ENCODE measurements at regions not wholly inside any gene's neighbourhood (a gene's known extent, or its start where the extent isn't known, plus 50 kb on each side); places are given as distances from the start of the nearest gene placed in this dataset.

DNA sequence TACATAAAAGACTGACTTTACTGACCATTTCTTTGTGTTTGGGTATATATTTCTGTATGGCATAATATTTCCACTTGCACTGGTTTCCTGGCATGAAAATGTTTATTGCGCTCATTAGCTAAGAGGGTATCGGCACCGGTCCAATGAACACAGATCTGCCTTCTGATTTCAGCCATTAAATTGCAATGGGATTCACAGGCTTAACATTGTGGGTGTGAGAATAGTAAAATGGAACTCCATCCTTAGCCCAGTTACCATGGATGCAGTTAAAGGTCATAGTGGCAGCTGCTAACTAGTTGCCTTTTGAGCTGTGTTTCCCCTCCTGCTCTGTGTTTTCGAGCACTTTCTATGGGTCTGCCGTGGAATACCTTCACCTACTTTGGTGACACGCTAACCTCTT lies 352.6 kb upstream of the POU3F3 start:
- DNase-seq (ENCODE audit: insufficient read length, low spot score, missing footprints), result no peak
- no peaks in the 10 kb centered on the region for H3K79me2 ChIP-seq (ENCODE audit: insufficient read depth, low read length)
- H3K4me1 ChIP-seq (ENCODE audit: insufficient read depth, low read length), result no peaks in the 10 kb centered on the region
- H3K4me3 ChIP-seq (ENCODE audit: insufficient read depth, low read length), result no peak overlapping the region
- H3K4me2 ChIP-seq (ENCODE audit: insufficient read depth, low read length), result no peak overlapping the region
- H3K27me3 ChIP-seq (ENCODE audit: insufficient read depth, low read length), result no peaks in the 10 kb centered on the region
- no peaks in the 10 kb centered on the region for H4K20me1 ChIP-seq (ENCODE audit: insufficient read depth, low read length)
- H3K9me3 ChIP-seq (ENCODE audit: low read depth, low read length), result peaks cover 2% of the 10 kb centered on the region
- TF ChIP-seq, protein P1, sequence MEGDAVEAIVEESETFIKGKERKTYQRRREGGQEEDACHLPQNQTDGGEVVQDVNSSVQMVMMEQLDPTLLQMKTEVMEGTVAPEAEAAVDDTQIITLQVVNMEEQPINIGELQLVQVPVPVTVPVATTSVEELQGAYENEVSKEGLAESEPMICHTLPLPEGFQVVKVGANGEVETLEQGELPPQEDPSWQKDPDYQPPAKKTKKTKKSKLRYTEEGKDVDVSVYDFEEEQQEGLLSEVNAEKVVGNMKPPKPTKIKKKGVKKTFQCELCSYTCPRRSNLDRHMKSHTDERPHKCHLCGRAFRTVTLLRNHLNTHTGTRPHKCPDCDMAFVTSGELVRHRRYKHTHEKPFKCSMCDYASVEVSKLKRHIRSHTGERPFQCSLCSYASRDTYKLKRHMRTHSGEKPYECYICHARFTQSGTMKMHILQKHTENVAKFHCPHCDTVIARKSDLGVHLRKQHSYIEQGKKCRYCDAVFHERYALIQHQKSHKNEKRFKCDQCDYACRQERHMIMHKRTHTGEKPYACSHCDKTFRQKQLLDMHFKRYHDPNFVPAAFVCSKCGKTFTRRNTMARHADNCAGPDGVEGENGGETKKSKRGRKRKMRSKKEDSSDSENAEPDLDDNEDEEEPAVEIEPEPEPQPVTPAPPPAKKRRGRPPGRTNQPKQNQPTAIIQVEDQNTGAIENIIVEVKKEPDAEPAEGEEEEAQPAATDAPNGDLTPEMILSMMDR (IDR thresholded peaks at IDR 0.05; ENCODE audit: extremely low read depth, low read depth, low read length), result no peak
- H3K27ac ChIP-seq (ENCODE audit: low read depth, low read length), result no peak overlapping the region
- no peaks in the 10 kb centered on the region for H3K36me3 ChIP-seq (ENCODE audit: insufficient read depth, low read length)
- H2AFZ ChIP-seq (ENCODE audit: low read length), result no peak overlapping the region

DNA sequence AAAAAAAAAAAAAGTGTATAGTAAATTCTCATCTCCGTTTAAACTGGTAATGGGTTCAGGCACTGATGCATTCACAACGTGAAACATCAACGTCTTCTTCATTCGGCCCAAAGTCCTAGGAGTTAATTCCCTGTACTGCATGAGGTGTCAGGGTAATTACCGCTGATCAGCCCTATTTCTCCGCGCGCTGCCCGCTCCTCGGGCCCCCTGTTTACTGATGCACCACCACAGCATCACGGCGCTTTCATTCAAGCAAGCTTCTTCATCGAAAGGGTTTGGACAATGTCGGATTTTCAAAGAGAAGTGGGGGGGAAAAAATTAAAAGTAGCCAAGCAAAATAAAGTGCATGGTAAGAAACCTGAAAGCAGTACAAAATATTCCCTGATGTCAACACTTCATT lies 352.0 kb upstream of the POU3F3 start:
- no peaks in the 10 kb centered on the region for H3K27me3 ChIP-seq (ENCODE audit: insufficient read depth, low read length)
- H3K9me3 ChIP-seq (ENCODE audit: low read depth, low read length), result peaks cover 2% of the 10 kb centered on the region
- H3K4me2 ChIP-seq (ENCODE audit: insufficient read depth, low read length), result no peak overlapping the region
- TF ChIP-seq, protein P1 (IDR thresholded peaks at IDR 0.05; ENCODE audit: extremely low read depth, low read depth, low read length), result no peak
- no peaks in the 10 kb centered on the region for H3K36me3 ChIP-seq (ENCODE audit: insufficient read depth, low read length)
- H2AFZ ChIP-seq (ENCODE audit: low read length), result no peak overlapping the region
- H3K4me1 ChIP-seq (ENCODE audit: insufficient read depth, low read length), result no peaks in the 10 kb centered on the region
- no peak overlapping the region for H3K27ac ChIP-seq (ENCODE audit: low read depth, low read length)
- no peaks in the 10 kb centered on the region for H4K20me1 ChIP-seq (ENCODE audit: insufficient read depth, low read length)
- no peaks in the 10 kb centered on the region for H3K79me2 ChIP-seq (ENCODE audit: insufficient read depth, low read length)
- no peak for DNase-seq (ENCODE audit: insufficient read length, low spot score, missing footprints)
- H3K4me3 ChIP-seq (ENCODE audit: insufficient read depth, low read length), result no peak overlapping the region

DNA sequence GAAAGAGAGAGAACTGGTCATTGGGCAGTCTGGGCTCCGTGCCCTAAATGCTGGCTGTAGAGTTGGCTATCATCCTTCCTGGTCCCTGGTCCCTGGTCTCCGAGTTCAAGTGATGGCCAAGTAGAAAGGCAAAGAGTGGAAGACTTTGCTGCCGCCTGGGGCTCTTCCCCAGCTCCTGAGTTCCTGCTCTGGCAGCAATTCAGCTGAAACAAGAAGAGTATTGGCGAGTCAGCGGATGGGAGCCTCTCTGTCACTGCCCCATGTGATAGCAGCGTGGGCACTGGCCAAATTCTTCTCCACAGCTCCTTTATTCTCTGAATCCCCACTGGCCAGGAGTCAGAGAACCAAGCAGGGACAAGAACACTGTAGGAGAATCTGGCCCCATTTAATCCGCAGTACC lies 351.0 kb upstream of the POU3F3 start:
- H3K36me3 ChIP-seq (ENCODE audit: insufficient read depth, low read length), result no peaks in the 10 kb centered on the region
- DNase-seq (ENCODE audit: insufficient read length, low spot score, missing footprints), result no peak
- H2AFZ ChIP-seq (ENCODE audit: low read length), result no peak overlapping the region
- H3K9me3 ChIP-seq (ENCODE audit: low read depth, low read length), result peaks cover 2% of the 10 kb centered on the region
- H3K79me2 ChIP-seq (ENCODE audit: insufficient read depth, low read length), result no peaks in the 10 kb centered on the region
- H3K27ac ChIP-seq (ENCODE audit: low read depth, low read length), result no peak overlapping the region
- H4K20me1 ChIP-seq (ENCODE audit: insufficient read depth, low read length), result no peaks in the 10 kb centered on the region
- no peaks in the 10 kb centered on the region for H3K4me1 ChIP-seq (ENCODE audit: insufficient read depth, low read length)
- TF ChIP-seq, protein P1 (IDR thresholded peaks at IDR 0.05; ENCODE audit: extremely low read depth, low read depth, low read length), result no peak
- H3K4me3 ChIP-seq (ENCODE audit: insufficient read depth, low read length), result no peak overlapping the region
- H3K4me2 ChIP-seq (ENCODE audit: insufficient read depth, low read length), result no peak overlapping the region
- no peaks in the 10 kb centered on the region for H3K27me3 ChIP-seq (ENCODE audit: insufficient read depth, low read length)

DNA sequence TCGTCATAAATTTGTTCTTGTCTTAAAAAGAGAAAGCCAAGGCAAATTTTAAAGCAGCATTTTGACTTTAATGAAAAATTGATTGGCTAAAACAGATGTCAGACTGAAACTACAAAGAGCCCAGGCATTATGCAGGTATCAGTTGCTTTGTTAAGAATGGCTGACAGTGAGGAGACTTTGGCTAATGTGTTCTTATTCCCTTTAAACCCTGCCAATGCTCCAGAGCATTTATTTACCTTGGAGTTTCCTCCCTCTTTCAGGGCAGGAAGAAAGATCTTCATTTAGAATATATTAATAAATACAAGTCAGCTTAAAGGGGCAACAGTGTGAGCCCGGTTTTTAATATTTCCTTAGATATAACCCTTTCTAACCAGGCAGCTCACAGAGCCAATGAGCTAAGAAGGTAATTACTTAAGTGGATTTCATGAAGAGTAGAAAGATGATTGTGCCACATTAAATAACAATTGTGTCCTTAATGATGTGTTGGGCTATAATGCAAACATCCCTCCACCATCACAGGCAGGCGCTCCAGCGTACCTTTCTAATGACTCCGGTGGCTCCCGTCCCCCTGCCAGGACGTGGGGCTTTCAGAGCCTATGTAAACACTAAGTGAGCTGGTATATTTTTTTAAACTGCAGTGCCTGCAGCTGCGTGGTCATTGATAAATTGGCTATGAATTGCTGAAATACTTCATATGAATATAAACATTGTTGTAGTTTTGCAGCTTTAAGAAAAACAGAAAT lies 349.4 kb upstream of the POU3F3 start:
- no peaks in the 10 kb centered on the region for H3K27me3 ChIP-seq (ENCODE audit: insufficient read depth, low read length)
- H2AFZ ChIP-seq (ENCODE audit: low read length), result no peak overlapping the region
- TF ChIP-seq, protein P1 (IDR thresholded peaks at IDR 0.05; ENCODE audit: extremely low read depth, low read depth, low read length), result no peak
- no peaks in the 10 kb centered on the region for H3K79me2 ChIP-seq (ENCODE audit: insufficient read depth, low read length)
- H3K27ac ChIP-seq (ENCODE audit: low read depth, low read length), result no peak overlapping the region
- H3K4me2 ChIP-seq (ENCODE audit: insufficient read depth, low read length), result no peak overlapping the region
- H4K20me1 ChIP-seq (ENCODE audit: insufficient read depth, low read length), result no peaks in the 10 kb centered on the region
- no peaks in the 10 kb centered on the region for H3K9me3 ChIP-seq (ENCODE audit: low read depth, low read length)
- no peak overlapping the region for H3K4me3 ChIP-seq (ENCODE audit: insufficient read depth, low read length)
- H3K36me3 ChIP-seq (ENCODE audit: insufficient read depth, low read length), result no peaks in the 10 kb centered on the region
- no peak for DNase-seq (ENCODE audit: insufficient read length, low spot score, missing footprints)
- no peaks in the 10 kb centered on the region for H3K4me1 ChIP-seq (ENCODE audit: insufficient read depth, low read length)
